OCI-LY7 (cell line): ENCODE measurements at regions not wholly inside any gene's neighbourhood (a gene's known extent, or its start where the extent isn't known, plus 50 kb on each side); places are given as distances from the start of the nearest gene placed in this dataset.

Source experiments
- BruUV-seq: library from RNA; stranded (reverse); fragments of 400-500 nt; replicated peaks from 2 replicates; lab custom pipeline; 2021; lab: Mats Ljungman, UMichigan
- CTCF ChIA-PET: fragments of 300-600 bp; sonication (Branson Sonifier 250); formaldehyde crosslinking; loops from one replicate; lab custom pipeline; 2022; ENCODE audit warnings: antibody characterized with exemption; ENCODE audit not compliant: unreplicated experiment; lab: Charles Lee
- POLR2A ChIA-PET: fragments of 300-600 bp; sonication (Branson Sonifier 250); formaldehyde crosslinking; loops from one replicate; lab custom pipeline; 2022; ENCODE audit warnings: antibody characterized with exemption; lab: Charles Lee
- DNase-seq: peaks from one replicate; pipeline ENCODE4 v3.0.0-alpha.2; 2015; ENCODE audit warnings: low spot score
- H2AFZ ChIP-seq: fragments of 200-600 bp; sonication (generic), shearing (Covaris generic); 2 replicates; pipeline ENCODE4 v1.6.1; 2014; ENCODE audit warnings: mild to moderate bottlenecking, antibody characterized with exemption, low read length, moderate library complexity
- H3K27ac ChIP-seq: fragments of 200-600 bp; sonication (generic); 2 replicates; pipeline ENCODE4 v1.5.1; 2014; ENCODE audit warnings: mixed run types, low read depth, mild to moderate bottlenecking, moderate library complexity, low read length, inconsistent platforms; ENCODE audit not compliant: poor library complexity, severe bottlenecking
- H3K36me3 ChIP-seq: fragments of 200-600 bp; sonication (generic); 2 replicates; pipeline ENCODE4 v1.6.1; 2014; ENCODE audit warnings: mild to moderate bottlenecking, antibody characterized with exemption, low read length, moderate library complexity, mixed read lengths; ENCODE audit not compliant: insufficient read depth
- H3K4me1 ChIP-seq: fragments of 200-600 bp; sonication (generic); 2 replicates; pipeline ENCODE4 v1.5.1; 2014; ENCODE audit warnings: mild to moderate bottlenecking, low read length; ENCODE audit not compliant: insufficient read depth, poor library complexity, severe bottlenecking
- H3K4me2 ChIP-seq: fragments of 200-600 bp; sonication (generic); 2 replicates; pipeline ENCODE4 v1.6.1; 2014; ENCODE audit warnings: mild to moderate bottlenecking, low read length
- H3K4me3 ChIP-seq: fragments of 200-600 bp; sonication (generic); 2 replicates; pipeline ENCODE4 v1.5.1; 2014; ENCODE audit warnings: mild to moderate bottlenecking, low read depth, low read length; ENCODE audit not compliant: poor library complexity, severe bottlenecking
- H3K79me2 ChIP-seq: fragments of 200-600 bp; sonication (generic); 2 replicates; pipeline ENCODE4 v1.6.1; 2016; ENCODE audit warnings: low read depth, mild to moderate bottlenecking, low read length, moderate library complexity, mixed read lengths; ENCODE audit not compliant: insufficient read depth
- H3K9me2 ChIP-seq: fragments of 200-600 bp; sonication (generic); 2 replicates; pipeline ENCODE4 v1.6.1; 2016; ENCODE audit warnings: mild to moderate bottlenecking, low read length, mixed read lengths; ENCODE audit not compliant: insufficient read depth
- H3K9me3 ChIP-seq: fragments of 200-600 bp; sonication (generic); 2 replicates; pipeline ENCODE4 v1.6.1; 2014; ENCODE audit warnings: mild to moderate bottlenecking, mixed run types, low read length, mixed read lengths
- H4K20me1 ChIP-seq: fragments of 200-600 bp; sonication (generic); 2 replicates; pipeline ENCODE4 v1.6.1; 2014; ENCODE audit warnings: mild to moderate bottlenecking, antibody characterized with exemption, low read length, moderate library complexity, mixed read lengths; ENCODE audit not compliant: insufficient read depth
- EZH2phosphoT487 ChIP-seq: fragments of 200-600 bp; sonication (generic); IDR thresholded peaks from 2 replicates; pipeline ENCODE4 v1.6.1; 2018; ENCODE audit warnings: low read depth, borderline replicate concordance, mild to moderate bottlenecking, mixed run types, antibody characterized with exemption, low read length, moderate library complexity, mixed read lengths
- intact Hi-C: fragments of 100-400 bp; cut with micrococcal nuclease; formaldehyde crosslinking; loops from one replicate; pipeline ENCODE4 v1.10.0; 2022; ENCODE audit not compliant: unreplicated experiment
- TF ChIP-seq, protein P1 (sequence below): fragments of 200-600 bp; sonication (generic); conservative IDR thresholded peaks from 2 replicates; pipeline ENCODE4 v1.5.1; 2014; ENCODE audit warnings: mild to moderate bottlenecking, antibody characterized with exemption, low read length, moderate library complexity, mixed read lengths

DNA sequence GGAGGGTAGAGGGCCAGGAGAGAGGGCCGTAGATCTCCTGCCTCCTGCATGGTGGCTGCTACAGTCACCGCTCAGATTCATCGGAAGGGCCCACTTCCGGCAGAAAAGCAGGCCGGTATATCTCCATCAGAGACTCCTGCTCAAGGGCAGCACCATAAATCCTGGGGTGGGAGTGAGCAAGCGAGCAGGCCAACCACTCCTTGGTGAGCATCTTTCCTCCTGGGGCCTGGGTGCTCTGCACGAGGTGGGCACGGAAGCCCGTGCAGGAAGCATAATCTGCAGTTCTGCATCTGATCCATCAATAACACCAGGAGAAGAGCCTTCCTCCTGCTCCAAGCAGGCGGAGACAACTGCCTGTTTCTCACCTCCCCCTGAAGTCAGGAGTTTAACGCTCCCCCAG, 57.4 kb upstream of the TMEM132E start:
- Histone ChIP-seq H3K4me3 (no peak overlapping the region), H3K4me2 (no peak overlapping the region), H3K4me1 (no peaks in the 10 kb centered on the region), H2AFZ (no peak overlapping the region), H3K79me2 (no peaks in the 10 kb centered on the region), H3K36me3 (no peaks in the 10 kb centered on the region), H4K20me1 (no peaks in the 10 kb centered on the region), H3K9me2 (no peaks in the 10 kb centered on the region), H3K9me3 (no peaks in the 10 kb centered on the region), H3K27ac (no peak overlapping the region)
- POLR2A ChIA-PET: no interaction called here
- BruUV-seq: no TSS peak
- CTCF ChIA-PET: no interaction called here
- intact Hi-C loops: no loop called here
- no peak for TF ChIP-seq EZH2phosphoT487
- TF ChIP-seq, protein P1, sequence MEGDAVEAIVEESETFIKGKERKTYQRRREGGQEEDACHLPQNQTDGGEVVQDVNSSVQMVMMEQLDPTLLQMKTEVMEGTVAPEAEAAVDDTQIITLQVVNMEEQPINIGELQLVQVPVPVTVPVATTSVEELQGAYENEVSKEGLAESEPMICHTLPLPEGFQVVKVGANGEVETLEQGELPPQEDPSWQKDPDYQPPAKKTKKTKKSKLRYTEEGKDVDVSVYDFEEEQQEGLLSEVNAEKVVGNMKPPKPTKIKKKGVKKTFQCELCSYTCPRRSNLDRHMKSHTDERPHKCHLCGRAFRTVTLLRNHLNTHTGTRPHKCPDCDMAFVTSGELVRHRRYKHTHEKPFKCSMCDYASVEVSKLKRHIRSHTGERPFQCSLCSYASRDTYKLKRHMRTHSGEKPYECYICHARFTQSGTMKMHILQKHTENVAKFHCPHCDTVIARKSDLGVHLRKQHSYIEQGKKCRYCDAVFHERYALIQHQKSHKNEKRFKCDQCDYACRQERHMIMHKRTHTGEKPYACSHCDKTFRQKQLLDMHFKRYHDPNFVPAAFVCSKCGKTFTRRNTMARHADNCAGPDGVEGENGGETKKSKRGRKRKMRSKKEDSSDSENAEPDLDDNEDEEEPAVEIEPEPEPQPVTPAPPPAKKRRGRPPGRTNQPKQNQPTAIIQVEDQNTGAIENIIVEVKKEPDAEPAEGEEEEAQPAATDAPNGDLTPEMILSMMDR: no peak
- DNase-seq: no peak

DNA sequence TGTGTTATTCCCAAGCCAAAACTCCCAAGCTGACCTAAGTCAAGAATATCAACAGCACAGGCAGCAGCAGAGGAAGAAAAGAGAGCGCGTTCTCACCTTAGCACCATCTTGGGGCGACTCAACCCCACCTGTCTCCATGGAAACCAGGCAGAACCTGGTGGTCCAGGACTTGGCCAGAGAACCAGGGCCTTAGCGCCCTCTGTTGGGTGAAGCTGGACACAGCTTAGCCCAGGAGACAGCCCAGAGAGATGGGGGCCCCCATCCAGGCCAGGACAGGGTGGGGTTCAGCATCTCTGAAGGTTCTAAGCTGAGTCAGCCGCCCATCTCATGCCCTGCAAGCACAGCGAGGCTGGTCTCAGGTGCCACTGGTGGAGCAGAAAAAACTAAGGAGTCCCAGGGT, 60.1 kb upstream of the TMEM132E start:
- ChIA-PET POLR2A (no interaction called here), CTCF (no interaction called here)
- Histone ChIP-seq H4K20me1 (no peaks in the 10 kb centered on the region), H3K36me3 (no peaks in the 10 kb centered on the region), H3K9me3 (no peaks in the 10 kb centered on the region), H3K9me2 (no peaks in the 10 kb centered on the region), H3K4me3 (no peak overlapping the region), H3K4me2 (no peak overlapping the region), H2AFZ (no peak overlapping the region), H3K4me1 (no peaks in the 10 kb centered on the region), H3K79me2 (no peaks in the 10 kb centered on the region), H3K27ac (no peak overlapping the region)
- TF ChIP-seq, protein P1: peak; percentile 83
- TF ChIP-seq EZH2phosphoT487: no peak
- BruUV-seq: no TSS peak
- intact Hi-C loops: loop anchor here (10.0 kb wide), 1 partner anchor 164 kb away; the partner anchor contains the start of gene CCL13
- peak; percentile 43 for DNase-seq

DNA sequence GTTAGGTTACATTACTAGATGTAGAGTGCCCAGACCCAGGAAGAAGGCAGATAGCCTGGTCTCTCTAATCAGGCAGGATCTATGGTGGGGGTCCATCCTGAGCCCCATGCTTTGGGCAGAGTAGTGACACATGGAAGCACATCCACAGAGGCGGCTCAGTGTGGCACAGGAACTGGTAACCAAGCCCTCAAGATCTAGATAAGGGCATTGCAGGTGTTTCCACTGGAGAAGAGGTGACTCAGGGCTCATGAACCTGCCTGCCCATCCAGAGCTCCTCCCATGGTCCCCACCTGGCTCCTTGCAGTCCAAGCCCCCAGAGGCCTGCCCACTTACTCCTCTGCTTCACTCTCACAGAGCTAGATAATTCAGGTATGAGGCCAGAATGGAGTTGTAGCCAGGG, 62.0 kb upstream of the TMEM132E start:
- no peak overlapping the region for H3K4me2 ChIP-seq
- no peaks in the 10 kb centered on the region for H3K79me2 ChIP-seq
- DNase-seq: no peak
- no peaks in the 10 kb centered on the region for H3K4me1 ChIP-seq
- no peaks in the 10 kb centered on the region for H3K9me3 ChIP-seq
- H4K20me1 ChIP-seq: no peaks in the 10 kb centered on the region
- ChIA-PET POLR2A (no interaction called here), CTCF (interaction anchor here (0.6 kb wide), 1 partner anchor 426 kb away, joined by 4 read pairs; no protein-coding TSS in a partner anchor)
- intact Hi-C loops: loop anchor here (2.0 to 10.0 kb wide), 2 partner anchors 97 to 163 kb away; partner anchors contain the start of gene CCL13
- BruUV-seq: no TSS peak
- H3K9me2 ChIP-seq: no peaks in the 10 kb centered on the region
- H3K36me3 ChIP-seq: no peaks in the 10 kb centered on the region
- TF ChIP-seq EZH2phosphoT487: no peak
- TF ChIP-seq, protein P1: no peak
- no peak overlapping the region for H3K4me3 ChIP-seq
- no peak overlapping the region for H3K27ac ChIP-seq
- no peak overlapping the region for H2AFZ ChIP-seq
